Vagina (tissue), 2 donors: ENCODE measurements at regions not wholly inside any gene's neighbourhood (a gene's known extent, or its start where the extent isn't known, plus 50 kb on each side); places are given as distances from the start of the nearest gene placed in this dataset.

ENCODE experiments used
- DNase-seq, 2 donors: peaks; one replicate each; pipeline ENCODE4 v3.0.0-alpha.2; 2017; ENCODE audit errors: extremely low spot score in 2 of 2
- H3K27ac ChIP-seq: fragments of 200-600 bp; sonication (generic); one replicate; pipeline ENCODE4 v1.5.1; 2019
- H3K27me3 ChIP-seq: fragments of 200-600 bp; sonication (generic); one replicate; pipeline ENCODE4 v1.5.1; 2019
- H3K36me3 ChIP-seq, 2 donors: fragments of 200-600 bp; sonication (generic); one replicate each; pipeline ENCODE4 v1.5.1; 2017 to 2019
- H3K4me1 ChIP-seq: fragments of 200-600 bp; sonication (generic); one replicate; pipeline ENCODE4 v1.5.1; 2019
- H3K4me3 ChIP-seq, 2 donors: fragments of 200-600 bp; sonication (generic); 1 replicate in 1 of 2; 2 replicates in 1 of 2; pipeline ENCODE4 v1.5.1; 2016 to 2019
- H3K9me3 ChIP-seq: fragments of 200-600 bp; sonication (generic); one replicate; pipeline ENCODE4 v1.5.1; 2019
- POLR2A ChIP-seq, 2 donors: fragments of 450-650 bp; IDR thresholded peaks; one replicate each; pipeline ENCODE4 v1.6.1; 2017; ENCODE audit warnings: antibody characterized with exemption in 2 of 2, mild to moderate bottlenecking in 2 of 2, moderate library complexity in 2 of 2
- POLR2AphosphoS5 ChIP-seq, 2 donors: sonication (generic); formaldehyde crosslinking; IDR thresholded peaks; one replicate each; pipeline ENCODE4 v1.9.0; 2017; ENCODE audit warnings: antibody characterized with exemption in 2 of 2, mild to moderate bottlenecking in 2 of 2, low read depth in 1 of 2; ENCODE audit not compliant: insufficient read depth in 1 of 2
- intact Hi-C: fragments of 100-400 bp; cut with DNase I; formaldehyde crosslinking; loops from one replicate; pipeline ENCODE4 v1.15.1; 2023
- TF ChIP-seq, protein P1 (sequence below), 3 experiments: fragments of 450-650 bp in 2 of 3; fragments of 200-600 bp in 1 of 3; sonication (generic) in 1 of 3; IDR thresholded peaks; one replicate each; pipeline ENCODE4 v1.5.1; 2017 to 2019; ENCODE audit warnings: antibody characterized with exemption in 3 of 3, mild to moderate bottlenecking in 2 of 3, moderate library complexity in 2 of 3

GRCh38 chr6:99779631-99780555, 173.3 kb downstream of the PRDM13 start:
- no peaks in the 10 kb centered on the region for H3K27me3 ChIP-seq

GRCh38 chr6:99780556-99780885, 173.9 kb downstream of the PRDM13 start:
- Histone ChIP-seq H3K4me3 (no peak overlapping the region), H3K27ac (no peak overlapping the region), H3K4me1 (no peaks in the 10 kb centered on the region), H3K36me3 (no peaks in the 10 kb centered on the region), H3K9me3 (no peaks in the 10 kb centered on the region), H3K27me3 (no peaks in the 10 kb centered on the region)
- intact Hi-C loops, result no loop called here
- DNase-seq, result no peak
- TF ChIP-seq, protein P1, sequence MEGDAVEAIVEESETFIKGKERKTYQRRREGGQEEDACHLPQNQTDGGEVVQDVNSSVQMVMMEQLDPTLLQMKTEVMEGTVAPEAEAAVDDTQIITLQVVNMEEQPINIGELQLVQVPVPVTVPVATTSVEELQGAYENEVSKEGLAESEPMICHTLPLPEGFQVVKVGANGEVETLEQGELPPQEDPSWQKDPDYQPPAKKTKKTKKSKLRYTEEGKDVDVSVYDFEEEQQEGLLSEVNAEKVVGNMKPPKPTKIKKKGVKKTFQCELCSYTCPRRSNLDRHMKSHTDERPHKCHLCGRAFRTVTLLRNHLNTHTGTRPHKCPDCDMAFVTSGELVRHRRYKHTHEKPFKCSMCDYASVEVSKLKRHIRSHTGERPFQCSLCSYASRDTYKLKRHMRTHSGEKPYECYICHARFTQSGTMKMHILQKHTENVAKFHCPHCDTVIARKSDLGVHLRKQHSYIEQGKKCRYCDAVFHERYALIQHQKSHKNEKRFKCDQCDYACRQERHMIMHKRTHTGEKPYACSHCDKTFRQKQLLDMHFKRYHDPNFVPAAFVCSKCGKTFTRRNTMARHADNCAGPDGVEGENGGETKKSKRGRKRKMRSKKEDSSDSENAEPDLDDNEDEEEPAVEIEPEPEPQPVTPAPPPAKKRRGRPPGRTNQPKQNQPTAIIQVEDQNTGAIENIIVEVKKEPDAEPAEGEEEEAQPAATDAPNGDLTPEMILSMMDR (IDR thresholded peaks at IDR 0.05), result no peak
- TF ChIP-seq POLR2A (IDR thresholded peaks at IDR 0.05) (no peak), POLR2AphosphoS5 (IDR thresholded peaks at IDR 0.05; ENCODE audit: insufficient read depth in 1 of 2, low read depth in 1 of 2) (no peak)

More at GRCh38 chr6:99779631-99780555, 173.3 kb downstream of the PRDM13 start:
- Histone ChIP-seq H3K4me1 (no peaks in the 10 kb centered on the region), H3K4me3 (no peak overlapping the region), H3K9me3 (no peaks in the 10 kb centered on the region), H3K27ac (no peak overlapping the region), H3K36me3 (no peaks in the 10 kb centered on the region)
- TF ChIP-seq, protein P1 (IDR thresholded peaks at IDR 0.05), result no peak
- TF ChIP-seq POLR2AphosphoS5 (IDR thresholded peaks at IDR 0.05; ENCODE audit: insufficient read depth in 1 of 2, low read depth in 1 of 2) (no peak), POLR2A (IDR thresholded peaks at IDR 0.05) (no peak)
- DNase-seq, result no peak
- intact Hi-C loops, result no loop called here

DNA sequence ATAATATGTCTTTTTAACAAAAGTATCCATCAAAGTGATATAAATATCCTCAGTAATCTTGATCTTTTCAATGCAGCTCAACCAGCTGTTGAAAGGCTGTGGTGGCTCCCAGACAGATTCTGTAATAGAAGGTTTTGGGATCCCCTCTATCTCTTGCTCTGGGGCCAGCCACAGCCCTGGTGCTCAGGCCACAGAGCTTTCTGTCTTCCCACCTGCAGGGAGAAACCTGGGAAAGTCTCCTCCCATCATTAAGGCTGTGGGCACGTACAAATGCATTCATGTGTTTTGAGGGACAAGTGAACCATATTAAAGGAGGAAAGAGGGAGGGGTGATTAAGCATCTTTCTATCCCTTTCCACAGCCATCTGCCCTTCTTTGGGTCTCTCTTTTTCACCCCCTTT, 183.1 kb downstream of the PRDM13 start:
- H3K27me3 ChIP-seq, result no peaks in the 10 kb centered on the region
- no peaks in the 10 kb centered on the region for H3K4me1 ChIP-seq
- no peak overlapping the region for H3K4me3 ChIP-seq
- intact Hi-C loops, result no loop called here
- no peak overlapping the region for H3K27ac ChIP-seq
- no peaks in the 10 kb centered on the region for H3K36me3 ChIP-seq
- no peak for DNase-seq
- TF ChIP-seq POLR2A (IDR thresholded peaks at IDR 0.05) (no peak), POLR2AphosphoS5 (IDR thresholded peaks at IDR 0.05; ENCODE audit: insufficient read depth in 1 of 2, low read depth in 1 of 2) (no peak)
- TF ChIP-seq, protein P1 (IDR thresholded peaks at IDR 0.05), result no peak
- no peaks in the 10 kb centered on the region for H3K9me3 ChIP-seq

DNA sequence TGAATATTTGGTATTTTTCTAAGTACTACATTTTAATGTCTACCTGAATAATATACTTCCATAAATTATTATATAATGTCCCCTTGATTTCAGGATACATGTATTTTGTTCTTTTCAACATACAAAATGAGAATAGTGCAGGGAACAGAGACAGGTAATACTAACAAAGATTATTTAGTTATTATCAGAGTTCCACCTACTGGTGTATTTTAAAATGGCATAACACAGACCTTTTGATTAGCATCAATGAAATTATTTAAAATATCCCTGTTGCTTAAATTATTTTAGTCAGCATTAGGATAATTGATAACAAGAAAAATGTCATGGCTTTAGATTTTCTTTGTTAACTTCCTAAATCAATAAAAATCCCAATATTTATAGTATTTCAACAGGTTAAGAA, 184.0 kb downstream of the PRDM13 start:
- DNase-seq, result no peak
- no peaks in the 10 kb centered on the region for H3K27me3 ChIP-seq
- no peak overlapping the region for H3K4me3 ChIP-seq
- no peak overlapping the region for H3K27ac ChIP-seq
- intact Hi-C loops, result no loop called here
- no peaks in the 10 kb centered on the region for H3K36me3 ChIP-seq
- H3K9me3 ChIP-seq, result no peaks in the 10 kb centered on the region
- TF ChIP-seq, protein P1 (IDR thresholded peaks at IDR 0.05), result no peak
- no peak for TF ChIP-seq POLR2A (IDR thresholded peaks at IDR 0.05)
- no peak for TF ChIP-seq POLR2AphosphoS5 (IDR thresholded peaks at IDR 0.05; ENCODE audit: insufficient read depth in 1 of 2, low read depth in 1 of 2)
- no peaks in the 10 kb centered on the region for H3K4me1 ChIP-seq

- DNase-seq, result no peak
- Histone ChIP-seq H3K4me1 (no peaks in the 10 kb centered on the region), H3K36me3 (no peaks in the 10 kb centered on the region), H3K4me3 (no peak overlapping the region), H3K9me3 (no peaks in the 10 kb centered on the region), H3K27me3 (no peaks in the 10 kb centered on the region), H3K27ac (no peak overlapping the region)
- intact Hi-C loops, result no loop called here
- TF ChIP-seq, protein P1 (IDR thresholded peaks at IDR 0.05), result no peak
- TF ChIP-seq POLR2A (IDR thresholded peaks at IDR 0.05) (no peak), POLR2AphosphoS5 (IDR thresholded peaks at IDR 0.05; ENCODE audit: insufficient read depth in 1 of 2, low read depth in 1 of 2) (no peak)
Measured at GRCh38 chr6:99801805-99802204, 192.2 kb downstream of the MCHR2 start.
